CD4-positive, CD25-positive, alpha-beta regulatory T cell (primary cell): ENCODE measurements at regions not wholly inside any gene's neighbourhood (a gene's known extent, or its start where the extent isn't known, plus 50 kb on each side); places are given as distances from the start of the nearest gene placed in this dataset.
"Not testable (repeated sequence)": the region's sequence is repeated elsewhere in the genome, so short reads cannot be mapped to it uniquely, and the experiment has no call there.

Experiments
- ATAC-seq, 2 donors: fragments of 150-1000 bp; cut with Tn5 transposase; one replicate each; pipeline ENCODE4 v1.10.0; 2021; ENCODE audit warnings: low read depth in 2 of 2, moderate number of reproducible peaks in 2 of 2, moderate library complexity in 1 of 2
- DNase-seq, 3 donors: peaks; one replicate each; pipeline versions ENCODE4 v3.0.0 to v3.0.0-alpha.2; 2012 to 2022; ENCODE audit warnings: mixed read lengths in 1 of 3
- H3K27ac ChIP-seq: one replicate; pipeline ENCODE4 v1.7.0; 2013; ENCODE audit warnings: mild to moderate bottlenecking, low read length; ENCODE audit not compliant: insufficient read depth, poor library complexity, severe bottlenecking
- H3K27me3 ChIP-seq: one replicate; pipeline ENCODE4 v1.7.0; 2013; ENCODE audit warnings: low read length; ENCODE audit not compliant: control insufficient read depth, insufficient read depth
- H3K36me3 ChIP-seq: one replicate; pipeline ENCODE4 v1.7.0; 2013; ENCODE audit warnings: mild to moderate bottlenecking, low read length, moderate library complexity; ENCODE audit not compliant: control insufficient read depth, insufficient read depth
- H3K4me1 ChIP-seq: 2 replicates; pipeline ENCODE4 v1.7.0; 2013; ENCODE audit warnings: mild to moderate bottlenecking, low read length; ENCODE audit not compliant: insufficient read depth, control insufficient read depth, poor library complexity, severe bottlenecking
- H3K4me3 ChIP-seq: one replicate; pipeline ENCODE4 v1.7.0; 2013; ENCODE audit warnings: low read depth, mild to moderate bottlenecking, low read length, moderate library complexity
- H3K9me3 ChIP-seq, 2 experiments: 1 replicate in 1 of 2; 2 replicates in 1 of 2; pipeline ENCODE4 v1.7.0; 2013; ENCODE audit warnings: low read length in 2 of 2, mild to moderate bottlenecking in 1 of 2, moderate library complexity in 1 of 2; ENCODE audit not compliant: control insufficient read depth in 2 of 2
- H3K27ac Mint-ChIP-seq, 3 donors: one replicate each; pipeline ENCODE4 v1.8.0; 2020 to 2022; ENCODE audit warnings: mild to moderate bottlenecking in 3 of 3, mixed read lengths in 3 of 3, moderate library complexity in 2 of 3
- H3K27me3 Mint-ChIP-seq: one replicate; pipeline ENCODE4 v1.8.0; 2022; ENCODE audit warnings: mild to moderate bottlenecking, mixed read lengths
- H3K36me3 Mint-ChIP-seq: one replicate; pipeline ENCODE4 v1.8.0; 2020; ENCODE audit warnings: mixed read lengths
- H3K4me1 Mint-ChIP-seq, 4 donors: one replicate each; pipeline ENCODE4 v1.8.0; 2020 to 2022; ENCODE audit warnings: mixed read lengths in 4 of 4, mild to moderate bottlenecking in 1 of 4
- H3K4me3 Mint-ChIP-seq, 4 donors: one replicate each; pipeline ENCODE4 v1.8.0; 2020 to 2022; ENCODE audit warnings: mild to moderate bottlenecking in 4 of 4, mixed read lengths in 4 of 4, moderate library complexity in 3 of 4
- H3K9me3 Mint-ChIP-seq, 7 donors: one replicate each; pipeline ENCODE4 v1.8.0; 2020 to 2022; ENCODE audit warnings: mixed read lengths in 7 of 7, mild to moderate bottlenecking in 3 of 7, moderate library complexity in 2 of 7

DNA sequence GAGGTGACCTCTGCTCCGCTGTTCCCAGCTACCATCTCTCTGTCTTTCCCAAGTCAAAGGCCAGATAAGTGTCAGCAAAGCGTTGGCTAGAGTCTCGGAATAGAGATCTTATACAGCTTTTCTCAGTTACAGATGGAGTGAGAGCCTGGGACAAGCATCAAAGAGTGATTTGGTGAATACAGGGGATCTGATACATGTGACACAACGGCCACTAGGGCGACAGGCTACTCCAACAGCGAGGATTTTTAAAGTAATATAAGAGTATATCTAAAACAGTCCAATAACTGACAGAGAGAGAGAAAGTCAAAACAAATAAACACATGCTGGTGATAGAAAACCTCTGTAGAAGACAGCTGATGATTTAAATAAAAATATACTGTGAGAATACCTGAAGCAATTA, 433.1 kb upstream of the SMIM31 start:
- Mint-ChIP-seq H3K9me3 (peaks cover 0 to 2% (median 0%) of the 10 kb centered on the region in 7 donors), H3K27ac (no peak overlapping the region), H3K36me3 (no peaks in the 10 kb centered on the region), H3K4me3 (no peak overlapping the region), H3K4me1 (no peaks in the 10 kb centered on the region), H3K27me3 (peaks cover 4% of the 10 kb centered on the region)
- Histone ChIP-seq H3K27ac (no peak overlapping the region), H3K4me1 (no peaks in the 10 kb centered on the region), H3K9me3 (no peaks in the 10 kb centered on the region), H3K4me3 (no peak overlapping the region), H3K36me3 (no peaks in the 10 kb centered on the region), H3K27me3 (no peaks in the 10 kb centered on the region)
- DNase-seq (no peak), ATAC-seq (no peak)

DNA sequence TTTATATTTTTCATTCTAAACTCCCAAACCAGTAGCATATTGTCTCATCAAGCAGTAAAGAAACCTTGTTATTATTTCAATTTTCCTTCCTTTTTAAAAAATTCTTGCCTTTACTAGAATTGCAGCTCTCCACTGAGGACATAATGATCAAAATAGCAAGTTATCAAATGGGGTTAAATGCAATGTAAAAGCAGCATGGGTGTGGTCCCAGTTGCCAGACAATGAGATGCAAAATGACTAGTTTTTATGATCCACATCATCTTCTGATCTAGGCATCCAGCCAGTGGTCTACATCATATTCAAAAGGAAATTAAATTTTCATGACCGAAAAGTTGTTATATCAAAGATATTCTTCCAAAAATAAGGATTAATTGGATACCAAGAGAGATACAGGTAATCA, 427.9 kb upstream of the SMIM31 start:
- Histone ChIP-seq H3K4me1 (no peaks in the 10 kb centered on the region), H3K27me3 (no peaks in the 10 kb centered on the region), H3K36me3 (no peaks in the 10 kb centered on the region), H3K9me3 (no peaks in the 10 kb centered on the region), H3K4me3 (no peak overlapping the region), H3K27ac (no peak overlapping the region)
- Mint-ChIP-seq H3K27ac (no peak overlapping the region), H3K4me1 (no peaks in the 10 kb centered on the region), H3K9me3 (peaks cover 0 to 9% (median 0%) of the 10 kb centered on the region in 7 donors), H3K27me3 (no peaks in the 10 kb centered on the region), H3K36me3 (no peaks in the 10 kb centered on the region), H3K4me3 (no peak overlapping the region)
- ATAC-seq (no peak), DNase-seq (no peak)

GRCh38 chr4:164337219-164337944, 416.5 kb upstream of the SMIM31 start:
- Mint-ChIP-seq H3K4me1 (no peaks in the 10 kb centered on the region), H3K9me3 (peaks cover 0 to 26% (median 7%) of the 10 kb centered on the region in 7 donors), H3K27ac (no peak overlapping the region), H3K36me3 (no peaks in the 10 kb centered on the region), H3K27me3 (no peaks in the 10 kb centered on the region), H3K4me3 (no peak overlapping the region)
- Histone ChIP-seq H3K9me3 (no peaks in the 10 kb centered on the region), H3K4me1 (no peaks in the 10 kb centered on the region), H3K4me3 (no peak overlapping the region), H3K27ac (no peak overlapping the region), H3K27me3 (no peaks in the 10 kb centered on the region), H3K36me3 (no peaks in the 10 kb centered on the region)
- no peak for DNase-seq
- no peak for ATAC-seq

DNA sequence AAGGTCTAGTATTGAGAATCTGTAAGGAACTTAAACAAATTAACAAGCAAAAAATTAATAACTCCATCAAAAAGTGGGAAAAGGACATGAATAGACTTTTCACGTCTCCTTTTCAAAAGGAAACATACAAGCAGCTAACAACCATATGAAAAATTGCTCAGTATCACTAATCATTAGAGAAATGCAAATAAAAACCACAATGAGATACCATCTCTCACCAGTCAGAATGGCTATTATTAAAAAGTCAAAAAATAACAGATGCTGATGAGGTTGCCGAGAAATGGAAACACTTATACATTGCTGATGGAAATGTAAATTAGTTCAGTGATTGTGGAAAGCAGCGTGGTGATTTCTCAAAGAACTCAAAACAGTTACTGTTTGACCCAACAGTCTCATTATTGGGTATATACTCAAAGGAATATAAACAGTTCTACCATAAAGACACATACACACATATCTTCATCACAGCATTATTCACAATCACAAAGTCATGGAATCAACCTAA, 410.4 kb upstream of the SMIM31 start:
- Histone ChIP-seq H3K9me3 (no peaks in the 10 kb centered on the region), H3K27ac (no peak overlapping the region), H3K4me3 (no peak overlapping the region), H3K36me3 (no peaks in the 10 kb centered on the region), H3K4me1 (no peaks in the 10 kb centered on the region), H3K27me3 (no peaks in the 10 kb centered on the region)
- Mint-ChIP-seq H3K9me3 (peaks cover 0 to 19% (median 7%) of the 10 kb centered on the region in 7 donors), H3K4me1 (no peaks in the 10 kb centered on the region), H3K36me3 (no peaks in the 10 kb centered on the region), H3K27me3 (no peaks in the 10 kb centered on the region), H3K4me3 (no peak overlapping the region), H3K27ac (no peak overlapping the region)
- ATAC-seq (no peak), DNase-seq (no peak)

- Histone ChIP-seq H3K27ac (no peak overlapping the region), H3K9me3 (peaks cover 0 to 2% of the 10 kb centered on the region in 2 experiments), H3K27me3 (no peaks in the 10 kb centered on the region), H3K4me1 (no peaks in the 10 kb centered on the region), H3K36me3 (no peaks in the 10 kb centered on the region), H3K4me3 (no peak overlapping the region)
- Mint-ChIP-seq H3K27ac (no peak overlapping the region), H3K27me3 (no peaks in the 10 kb centered on the region), H3K9me3 (peaks cover 0 to 13% (median 2%) of the 10 kb centered on the region in 7 donors), H3K4me3 (no peak overlapping the region), H3K36me3 (no peaks in the 10 kb centered on the region), H3K4me1 (no peaks in the 10 kb centered on the region)
- ATAC-seq (no peak), DNase-seq (no peak)
Observed at GRCh38 chr4:164345756-164346155, 408.2 kb upstream of the SMIM31 start.

- Mint-ChIP-seq H3K9me3 (peaks cover 0 to 3% (median 0%) of the 10 kb centered on the region in 7 donors), H3K4me1 (no peaks in the 10 kb centered on the region)
- H3K27me3 ChIP-seq: no peaks in the 10 kb centered on the region
Observed at GRCh38 chr4:164350061-164350460, 403.9 kb upstream of the SMIM31 start.

DNA sequence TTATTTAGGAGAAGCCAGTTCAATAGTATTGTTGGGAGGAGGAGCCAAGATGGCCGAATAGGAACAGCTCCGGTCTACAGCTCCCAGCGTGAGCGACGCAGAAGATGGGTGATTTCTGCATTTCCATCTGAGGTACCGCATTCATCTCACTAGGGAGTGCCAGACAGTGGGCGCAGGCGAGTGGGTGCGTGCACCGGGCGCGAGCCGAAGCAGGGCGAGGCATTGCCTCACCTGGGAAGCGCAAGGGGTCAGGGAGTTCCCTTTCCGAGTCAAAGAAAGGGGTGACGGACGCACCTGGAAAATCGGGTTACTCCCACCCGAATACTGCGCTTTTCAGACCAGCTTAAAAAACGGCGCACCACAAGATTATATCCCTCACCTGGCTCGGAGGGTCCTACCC, 403.2 kb upstream of the SMIM31 start:
- not testable (repeated sequence) for H3K4me3 ChIP-seq, H3K27me3 Mint-ChIP-seq, DNase-seq, H3K4me1 Mint-ChIP-seq, H3K36me3 Mint-ChIP-seq, H3K4me3 Mint-ChIP-seq, H3K4me1 ChIP-seq, H3K9me3 Mint-ChIP-seq, H3K36me3 ChIP-seq, H3K27me3 ChIP-seq, ATAC-seq, H3K27ac ChIP-seq, H3K9me3 ChIP-seq, H3K27ac Mint-ChIP-seq

More at GRCh38 chr4:164350061-164350460, 403.9 kb upstream of the SMIM31 start:
- H3K27ac ChIP-seq: no peak overlapping the region
- H3K27ac Mint-ChIP-seq: no peak overlapping the region
- no peak overlapping the region for H3K4me3 Mint-ChIP-seq
- H3K9me3 ChIP-seq: peaks cover 0 to 2% of the 10 kb centered on the region in 2 experiments
- no peaks in the 10 kb centered on the region for H3K4me1 ChIP-seq
- H3K36me3 ChIP-seq: no peaks in the 10 kb centered on the region
- no peak overlapping the region for H3K4me3 ChIP-seq
- no peak for ATAC-seq
- no peaks in the 10 kb centered on the region for H3K27me3 Mint-ChIP-seq
- H3K36me3 Mint-ChIP-seq: no peaks in the 10 kb centered on the region
- no peak for DNase-seq

DNA sequence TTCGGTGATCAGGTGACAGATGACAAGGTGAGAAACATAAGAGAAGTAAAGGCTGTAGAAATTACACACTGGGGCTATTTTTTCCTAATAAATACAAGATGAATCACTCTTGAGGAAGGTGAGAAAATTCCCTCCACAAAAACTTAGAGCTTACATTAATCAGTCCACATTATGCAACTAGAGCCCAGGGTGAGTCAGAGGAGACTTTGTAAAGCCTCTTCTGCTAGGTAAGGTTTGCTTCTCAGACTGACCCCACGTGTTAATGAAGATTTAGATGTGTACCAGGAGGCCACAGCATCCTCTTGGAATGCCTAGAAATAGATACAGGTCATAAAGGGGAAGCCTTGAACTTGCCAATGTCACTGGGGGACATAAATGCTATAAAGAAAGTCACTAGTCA, 396.0 kb upstream of the SMIM31 start:
- Mint-ChIP-seq H3K27ac (no peak overlapping the region), H3K4me1 (no peaks in the 10 kb centered on the region), H3K4me3 (no peak overlapping the region), H3K9me3 (peaks cover 0 to 6% (median 0%) of the 10 kb centered on the region in 7 donors), H3K27me3 (no peaks in the 10 kb centered on the region), H3K36me3 (no peaks in the 10 kb centered on the region)
- DNase-seq: no peak
- Histone ChIP-seq H3K27ac (no peak overlapping the region), H3K4me1 (no peaks in the 10 kb centered on the region), H3K36me3 (no peaks in the 10 kb centered on the region), H3K9me3 (no peaks in the 10 kb centered on the region), H3K4me3 (no peak overlapping the region), H3K27me3 (no peaks in the 10 kb centered on the region)
- ATAC-seq: no peak
